Bronchial epithelial cell (primary cell): ENCODE measurements at regions not wholly inside any gene's neighbourhood (a gene's known extent, or its start where the extent isn't known, plus 50 kb on each side); places are given as distances from the start of the nearest gene placed in this dataset.

Experiments used
- DNase-seq: peaks from one replicate; pipeline ENCODE4 v3.0.0-alpha.2; 2010; ENCODE audit warnings: low read depth
- FAIRE-seq: peaks from 2 replicates; lab custom pipeline; 2011; peaks lifted over from hg19 to GRCh38; lab: Jason Lieb, UNC
- H3K27me3 ChIP-seq: 2 replicates; pipeline ENCODE4 v1.5.1; 2011; ENCODE audit warnings: low read length; ENCODE audit not compliant: control insufficient read depth, insufficient read depth
- H3K36me3 ChIP-seq: 2 replicates; pipeline ENCODE4 v1.5.1; 2011; ENCODE audit warnings: low read length; ENCODE audit not compliant: control insufficient read depth, insufficient read depth
- H3K4me3 ChIP-seq: 2 replicates; pipeline ENCODE4 v1.5.1; 2011; ENCODE audit warnings: mild to moderate bottlenecking, low read depth, low read length, control low read depth
- TF ChIP-seq, protein P1 (sequence below): IDR thresholded peaks from 2 replicates; pipeline ENCODE4 v1.5.1; 2011; ENCODE audit warnings: mild to moderate bottlenecking, moderate library complexity, low read length, control low read depth, inconsistent platforms; ENCODE audit not compliant: insufficient read depth, severe bottlenecking

DNA sequence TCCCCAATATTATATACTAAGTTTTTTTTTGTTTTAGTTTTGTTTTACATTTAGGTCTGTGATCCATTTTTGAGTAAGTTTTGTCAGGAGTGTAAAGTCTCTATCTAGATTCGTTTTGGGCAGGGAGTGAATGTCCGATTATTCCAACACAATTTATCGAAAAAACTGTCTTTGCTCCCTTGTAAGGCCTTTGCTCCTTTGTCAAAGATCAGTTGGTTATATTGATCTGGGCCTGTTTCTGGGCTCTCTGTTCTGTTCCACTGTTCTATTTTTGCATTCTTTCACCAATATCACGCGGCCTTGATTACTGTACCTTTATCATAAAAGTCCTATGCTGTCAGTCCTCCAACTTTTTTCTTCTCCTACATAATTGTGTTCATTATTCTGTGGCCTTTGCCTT, 276.5 kb upstream of the ZC3H15 start:
- TF ChIP-seq, protein P1, sequence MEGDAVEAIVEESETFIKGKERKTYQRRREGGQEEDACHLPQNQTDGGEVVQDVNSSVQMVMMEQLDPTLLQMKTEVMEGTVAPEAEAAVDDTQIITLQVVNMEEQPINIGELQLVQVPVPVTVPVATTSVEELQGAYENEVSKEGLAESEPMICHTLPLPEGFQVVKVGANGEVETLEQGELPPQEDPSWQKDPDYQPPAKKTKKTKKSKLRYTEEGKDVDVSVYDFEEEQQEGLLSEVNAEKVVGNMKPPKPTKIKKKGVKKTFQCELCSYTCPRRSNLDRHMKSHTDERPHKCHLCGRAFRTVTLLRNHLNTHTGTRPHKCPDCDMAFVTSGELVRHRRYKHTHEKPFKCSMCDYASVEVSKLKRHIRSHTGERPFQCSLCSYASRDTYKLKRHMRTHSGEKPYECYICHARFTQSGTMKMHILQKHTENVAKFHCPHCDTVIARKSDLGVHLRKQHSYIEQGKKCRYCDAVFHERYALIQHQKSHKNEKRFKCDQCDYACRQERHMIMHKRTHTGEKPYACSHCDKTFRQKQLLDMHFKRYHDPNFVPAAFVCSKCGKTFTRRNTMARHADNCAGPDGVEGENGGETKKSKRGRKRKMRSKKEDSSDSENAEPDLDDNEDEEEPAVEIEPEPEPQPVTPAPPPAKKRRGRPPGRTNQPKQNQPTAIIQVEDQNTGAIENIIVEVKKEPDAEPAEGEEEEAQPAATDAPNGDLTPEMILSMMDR = no peak
- Histone ChIP-seq H3K27me3 (no peaks in the 10 kb centered on the region), H3K4me3 (no peak overlapping the region), H3K36me3 (no peaks in the 10 kb centered on the region)
- no peak for DNase-seq
- no peak for FAIRE-seq

DNA sequence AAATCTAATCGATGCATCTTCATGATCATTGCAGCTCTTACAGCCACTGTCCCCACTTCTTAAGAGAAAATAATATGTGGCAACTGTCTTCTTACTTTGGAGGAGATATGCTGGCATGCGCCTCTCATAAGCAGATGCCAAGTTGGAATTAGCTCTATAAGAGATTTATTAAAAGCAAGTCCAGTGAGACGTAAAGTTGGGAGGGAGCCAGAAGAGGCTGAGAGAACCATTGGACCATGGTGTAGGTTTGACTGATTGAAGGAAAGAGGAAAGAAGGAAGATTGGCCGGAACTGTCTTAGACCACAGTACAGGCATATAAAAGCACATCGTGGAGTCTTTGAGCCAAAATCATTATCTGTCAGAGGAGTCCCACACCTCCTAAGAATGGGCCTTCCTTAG, 265.7 kb upstream of the ZC3H15 start:
- TF ChIP-seq, protein P1 = no peak
- H3K27me3 ChIP-seq = no peaks in the 10 kb centered on the region
- DNase-seq = no peak
- H3K4me3 ChIP-seq = no peak overlapping the region
- no peak for FAIRE-seq
- no peaks in the 10 kb centered on the region for H3K36me3 ChIP-seq

DNA sequence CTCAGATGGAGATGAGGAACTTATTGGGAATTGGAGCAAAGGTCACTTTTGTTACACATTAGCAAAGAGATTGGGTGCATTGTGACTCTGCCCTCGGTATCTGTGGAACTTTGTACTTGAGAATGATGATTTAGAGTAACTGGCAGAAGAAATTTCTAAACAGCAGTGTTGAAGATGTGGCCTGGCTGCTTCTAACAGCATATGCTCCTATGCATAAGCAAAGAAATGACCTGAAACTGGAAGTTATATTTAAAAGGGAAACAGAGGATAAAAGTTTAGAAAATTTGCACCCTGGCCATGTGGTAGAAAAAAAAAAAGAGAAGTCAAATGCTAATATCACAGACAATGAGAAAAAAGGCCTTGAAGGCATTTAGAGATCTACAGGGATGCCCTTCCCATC, 256.8 kb upstream of the ZC3H15 start:
- no peak overlapping the region for H3K4me3 ChIP-seq
- H3K27me3 ChIP-seq = no peaks in the 10 kb centered on the region
- no peak for FAIRE-seq
- no peaks in the 10 kb centered on the region for H3K36me3 ChIP-seq
- TF ChIP-seq, protein P1 = no peak
- no peak for DNase-seq

DNA sequence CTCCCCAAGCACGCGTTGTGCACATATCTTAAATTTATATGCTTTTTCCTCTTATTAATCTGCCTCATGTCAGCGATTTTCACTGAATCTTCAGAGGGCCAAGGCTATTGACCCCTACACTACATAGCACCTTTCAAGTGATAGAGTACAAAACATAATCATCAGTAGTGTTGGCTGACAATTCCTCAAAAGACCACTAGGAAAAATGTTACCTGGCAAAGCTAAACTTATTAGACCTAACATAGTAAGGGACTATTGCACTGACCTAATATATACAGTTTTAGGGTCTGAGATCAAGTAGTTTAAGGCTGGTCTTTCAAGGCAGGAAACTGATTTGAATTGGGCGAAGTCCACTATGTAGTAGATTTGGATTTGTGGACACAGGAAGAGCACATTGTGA, 244.2 kb upstream of the ZC3H15 start:
- Histone ChIP-seq H3K4me3 (no peak overlapping the region), H3K36me3 (no peaks in the 10 kb centered on the region), H3K27me3 (no peaks in the 10 kb centered on the region)
- FAIRE-seq (no peak), DNase-seq (no peak)
- TF ChIP-seq, protein P1 = no peak

DNA sequence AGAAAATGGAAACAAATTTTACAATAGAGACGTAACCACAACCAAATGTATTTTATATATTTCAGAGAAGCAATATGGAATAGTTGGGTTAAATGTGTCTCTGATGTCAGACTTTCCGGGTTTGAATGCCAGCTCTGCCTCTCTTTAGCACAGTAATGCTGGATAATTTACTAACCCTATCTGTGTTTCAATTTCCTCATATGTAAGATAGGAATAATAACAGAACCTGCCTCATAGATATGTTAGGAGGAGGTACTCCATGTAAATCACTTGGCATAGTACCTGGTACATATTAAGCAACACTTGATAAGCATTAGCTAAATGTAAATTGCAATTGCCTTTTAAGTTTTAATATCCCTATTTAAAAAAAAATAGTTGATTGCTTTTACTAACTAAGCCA, 231.3 kb upstream of the ZC3H15 start:
- DNase-seq (no peak), FAIRE-seq (no peak)
- Histone ChIP-seq H3K36me3 (no peaks in the 10 kb centered on the region), H3K27me3 (no peaks in the 10 kb centered on the region), H3K4me3 (no peak overlapping the region)
- TF ChIP-seq, protein P1 = no peak

DNA sequence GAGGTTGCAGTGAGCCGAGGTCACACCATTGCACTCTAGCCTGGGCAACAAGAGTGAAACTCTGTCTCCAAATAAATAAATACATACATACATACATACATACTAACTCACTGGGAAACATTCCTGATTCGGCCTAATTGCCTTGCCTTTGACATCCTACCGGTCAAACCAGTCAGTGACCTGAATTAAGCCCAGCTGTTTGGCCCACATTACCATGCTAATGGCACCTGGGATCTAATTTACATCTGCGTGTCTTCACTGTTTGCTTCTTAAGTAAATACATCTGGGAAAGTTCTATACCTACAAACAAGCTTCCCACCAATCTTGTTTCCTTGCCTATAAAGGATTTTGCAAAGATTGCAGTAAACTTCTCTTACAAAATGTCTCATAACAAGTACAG, 230.2 kb upstream of the ZC3H15 start:
- H3K4me3 ChIP-seq = no peak overlapping the region
- H3K36me3 ChIP-seq = no peaks in the 10 kb centered on the region
- TF ChIP-seq, protein P1 = no peak
- H3K27me3 ChIP-seq = no peaks in the 10 kb centered on the region
- DNase-seq (no peak), FAIRE-seq (no peak)
